H9 (cell line): ENCODE measurements at regions not wholly inside any gene's neighbourhood (a gene's known extent, or its start where the extent isn't known, plus 50 kb on each side); places are given as distances from the start of the nearest gene placed in this dataset.

Source experiments
- DNase-seq: peaks from one replicate; pipeline ENCODE4 v3.0.0-alpha.2; 2017
- H2AFZ ChIP-seq: one replicate; pipeline ENCODE4 v1.6.1; 2013; ENCODE audit warnings: mild to moderate bottlenecking, low read length, control low read depth, moderate library complexity
- H2AK5ac ChIP-seq: 2 replicates; pipeline ENCODE4 v1.6.1; 2013; ENCODE audit warnings: low read length, control low read depth, mixed read lengths; ENCODE audit not compliant: insufficient read length
- H2BK120ac ChIP-seq: one replicate; pipeline ENCODE4 v1.6.1; 2013; ENCODE audit warnings: low read depth, mild to moderate bottlenecking, low read length, control low read depth, inconsistent platforms; ENCODE audit not compliant: poor library complexity, severe bottlenecking
- H2BK12ac ChIP-seq: 2 replicates; pipeline ENCODE4 v1.6.1; 2013; ENCODE audit warnings: low read length, control low read depth, mixed read lengths, low read depth; ENCODE audit not compliant: insufficient read length
- H2BK15ac ChIP-seq: 2 replicates; pipeline ENCODE4 v1.6.1; 2013; ENCODE audit warnings: low read depth, low read length, control low read depth
- H2BK20ac ChIP-seq: one replicate; pipeline ENCODE4 v1.6.1; 2013; ENCODE audit warnings: low read depth, mild to moderate bottlenecking, low read length, control low read depth, inconsistent platforms; ENCODE audit not compliant: poor library complexity, severe bottlenecking
- H2BK5ac ChIP-seq: 2 replicates; pipeline ENCODE4 v1.6.1; 2013; ENCODE audit warnings: low read length, control low read depth, mixed read lengths; ENCODE audit not compliant: insufficient read length
- H3K14ac ChIP-seq: 2 replicates; pipeline ENCODE4 v1.6.1; 2013; ENCODE audit warnings: low read length, control low read depth; ENCODE audit not compliant: insufficient read depth
- H3K18ac ChIP-seq: 2 replicates; pipeline ENCODE4 v1.6.1; 2013; ENCODE audit warnings: low read depth, mild to moderate bottlenecking, mixed read lengths, low read length, control low read depth; ENCODE audit not compliant: insufficient read length
- H3K23ac ChIP-seq: 2 replicates; pipeline ENCODE4 v1.6.1; 2013; ENCODE audit warnings: low read length, control low read depth, mixed read lengths, low read depth; ENCODE audit not compliant: insufficient read length
- H3K23me2 ChIP-seq: 2 replicates; pipeline ENCODE4 v1.6.1; 2013; ENCODE audit warnings: low read depth, mild to moderate bottlenecking, mixed read lengths, low read length, control low read depth; ENCODE audit not compliant: insufficient read length, poor library complexity, severe bottlenecking
- H3K27ac ChIP-seq: 2 replicates; pipeline ENCODE4 v1.5.1; 2013; ENCODE audit warnings: low read length, control low read depth, mixed read lengths, low read depth; ENCODE audit not compliant: insufficient read length
- H3K27me3 ChIP-seq: 2 replicates; pipeline ENCODE4 v1.6.1; 2013; ENCODE audit warnings: low read length, control low read depth, inconsistent platforms; ENCODE audit not compliant: insufficient read depth
- H3K4ac ChIP-seq: 2 replicates; pipeline ENCODE4 v1.6.1; 2013; ENCODE audit warnings: low read depth, mild to moderate bottlenecking, control low read depth, inconsistent platforms, low read length, moderate library complexity
- H3K4me1 ChIP-seq: 2 replicates; pipeline ENCODE4 v1.6.1; 2013; ENCODE audit warnings: low read length, control low read depth, inconsistent platforms; ENCODE audit not compliant: insufficient read depth
- H3K4me2 ChIP-seq: 2 replicates; pipeline ENCODE4 v1.6.1; 2013; ENCODE audit warnings: low read length, control low read depth, mixed read lengths; ENCODE audit not compliant: insufficient read length, insufficient read depth
- H3K56ac ChIP-seq: 2 replicates; pipeline ENCODE4 v1.6.1; 2013; ENCODE audit warnings: low read depth, mild to moderate bottlenecking, mixed read lengths, low read length, control low read depth; ENCODE audit not compliant: insufficient read length
- H3K79me1 ChIP-seq: 2 replicates; pipeline ENCODE4 v1.6.1; 2013; ENCODE audit warnings: low read depth, mild to moderate bottlenecking, moderate library complexity, low read length, control low read depth, inconsistent platforms; ENCODE audit not compliant: insufficient read depth, poor library complexity, severe bottlenecking
- H3K79me2 ChIP-seq: 2 replicates; pipeline ENCODE4 v1.6.1; 2013; ENCODE audit warnings: low read length, control low read depth, inconsistent platforms; ENCODE audit not compliant: insufficient read depth
- H3K9ac ChIP-seq: 2 replicates; pipeline ENCODE4 v1.6.1; 2013; ENCODE audit warnings: low read length, control low read depth, mixed read lengths; ENCODE audit not compliant: insufficient read length; ENCODE audit errors: extremely low read depth
- H3K9me3 ChIP-seq: one replicate; pipeline ENCODE4 v1.6.1; 2013; ENCODE audit warnings: low read depth, low read length, inconsistent platforms; ENCODE audit not compliant: control insufficient read depth
- H3T11ph ChIP-seq: one replicate; pipeline ENCODE4 v1.6.1; 2013; ENCODE audit warnings: mild to moderate bottlenecking, low read length, control low read depth, inconsistent platforms
- H4K20me1 ChIP-seq: one replicate; pipeline ENCODE4 v1.6.1; 2013; ENCODE audit not compliant: control insufficient read depth, insufficient read length, insufficient read depth
- H4K5ac ChIP-seq: 2 replicates; pipeline ENCODE4 v1.6.1; 2013; ENCODE audit warnings: low read depth, mild to moderate bottlenecking, mixed read lengths, low read length, control low read depth; ENCODE audit not compliant: insufficient read length
- H4K8ac ChIP-seq: replicated peaks from 2 replicates; pipeline ENCODE4 v1.6.1; 2013; ENCODE audit warnings: low read length, control low read depth, mixed read lengths, low read depth; ENCODE audit not compliant: insufficient read length
- H4K91ac ChIP-seq: 2 replicates; pipeline ENCODE4 v1.6.1; 2013; ENCODE audit warnings: low read depth, mild to moderate bottlenecking, moderate library complexity, mixed read lengths, low read length, control low read depth; ENCODE audit not compliant: insufficient read length
- H3K27ac Mint-ChIP-seq, 3 experiments: 2 replicates in 2 of 3; 3 replicates in 1 of 3; pipeline ENCODE4 v1.8.0; 2020 to 2021; ENCODE audit warnings: mixed read lengths in 3 of 3, mild to moderate bottlenecking in 1 of 3, moderate library complexity in 1 of 3
- H3K27me3 Mint-ChIP-seq: 2 replicates; pipeline ENCODE4 v1.8.0; 2021; ENCODE audit warnings: low read depth, mild to moderate bottlenecking, moderate library complexity, mixed read lengths
- H3K36me3 Mint-ChIP-seq, 3 experiments: 2 replicates in 2 of 3; 3 replicates in 1 of 3; pipeline ENCODE4 v1.8.0; 2020 to 2021; ENCODE audit warnings: low read depth in 3 of 3, mixed read lengths in 3 of 3; ENCODE audit not compliant: insufficient read depth in 1 of 3
- H3K4me1 Mint-ChIP-seq, 2 experiments: 2 replicates each; pipeline ENCODE4 v1.8.0; 2020; ENCODE audit warnings: mixed read lengths in 2 of 2
- H3K4me3 Mint-ChIP-seq, 2 experiments: 2 replicates in 1 of 2; 3 replicates in 1 of 2; pipeline ENCODE4 v1.8.0; 2020 to 2021; ENCODE audit warnings: mild to moderate bottlenecking in 2 of 2, mixed read lengths in 2 of 2, moderate library complexity in 1 of 2
- H3K9me3 Mint-ChIP-seq, 2 experiments: 2 replicates in 1 of 2; 3 replicates in 1 of 2; pipeline ENCODE4 v1.8.0; 2020; ENCODE audit warnings: mild to moderate bottlenecking in 2 of 2, mixed read lengths in 2 of 2, moderate library complexity in 1 of 2
- CTCF ChIP-seq: fragments of 200-600 bp; sonication (generic); conservative IDR thresholded peaks from 3 replicates; pipeline ENCODE4 v1.8.0; 2021; ENCODE audit warnings: antibody characterized with exemption, mild to moderate bottlenecking
- WGBS: extraction: QIAGEN DNeasy Blood & Tissue Kit; methylation state at CpG from one replicate; pipeline ENCODE4 v1.1.7; 2013; ENCODE audit warnings: missing lambda C conversion rate, low lambda C conversion rate, mixed read lengths; ENCODE audit not compliant: insufficient read length; ENCODE audit errors: extremely low coverage; 5-methylcytosine and 5-hydroxymethylcytosine counted together

- Histone ChIP-seq H3K9me3 (no peaks in the 10 kb centered on the region), H3K9ac (no peak overlapping the region), H3K4me2 (no peak overlapping the region), H3K79me1 (no peaks in the 10 kb centered on the region), H2BK15ac (no peak overlapping the region), H2BK5ac (no peak overlapping the region), H3K56ac (no peak overlapping the region), H3K18ac (no peak overlapping the region), H3K4ac (no peak overlapping the region), H2AFZ (no peak overlapping the region), H2AK5ac (no peak overlapping the region), H4K91ac (no peak overlapping the region), H2BK12ac (no peak overlapping the region), H3K79me2 (no peaks in the 10 kb centered on the region), H3K27me3 (no peaks in the 10 kb centered on the region), H2BK120ac (no peak overlapping the region), H4K5ac (no peak overlapping the region), H2BK20ac (no peak overlapping the region), H3T11ph (no peak overlapping the region), H3K27ac (no peak overlapping the region), H3K23me2 (no peaks in the 10 kb centered on the region), H3K23ac (no peak overlapping the region), H3K14ac (no peak overlapping the region), H3K4me1 (no peaks in the 10 kb centered on the region), H4K20me1 (no peaks in the 10 kb centered on the region), H4K8ac (no peak overlapping the region)
- Mint-ChIP-seq H3K36me3 (0 out of 7 replicates have a peak, but pooled peaks cover 0 to 10% (median 0%) of the 10 kb centered on the region in 3 experiments), H3K27me3 (peaks cover 29% of the 10 kb centered on the region), H3K4me1 (peaks cover 15 to 16% of the 10 kb centered on the region in 2 experiments), H3K9me3 (peaks cover 0 to 9% of the 10 kb centered on the region in 2 experiments; a peak in 4 of 5 replicates), H3K4me3 (no peak overlapping the region), H3K27ac (peak overlapping the region in 1 of 3 experiments; percentile 25; a peak in 1 of 7 replicates)
- no CpG with 5 or more reads among the region's 4 CpGs for WGBS
- DNase-seq, result no peak
- no peak for TF ChIP-seq CTCF
Observed at GRCh38 chr11:122253589-122254231, 137.7 kb upstream of the BLID start.
